NB4 (cell line): ENCODE measurements at regions not wholly inside any gene's neighbourhood (a gene's known extent, or its start where the extent isn't known, plus 50 kb on each side); places are given as distances from the start of the nearest gene placed in this dataset.

Experiments
- CTCF ChIP-seq: IDR thresholded peaks from one replicate; pipeline ENCODE4 v1.5.1; 2012; ENCODE audit warnings: low read depth, low read length
- MAX ChIP-seq: IDR thresholded peaks from 2 replicates; pipeline ENCODE4 v1.6.1; 2011; ENCODE audit warnings: low read depth, low read length
- MYC ChIP-seq: IDR thresholded peaks from 2 replicates; pipeline ENCODE4 v1.6.1; 2011; ENCODE audit warnings: low read depth, low read length
- POLR2A ChIP-seq: IDR thresholded peaks from 2 replicates; pipeline ENCODE4 v1.6.1; 2011; ENCODE audit warnings: mild to moderate bottlenecking; ENCODE audit not compliant: insufficient read length; ENCODE audit errors: extremely low read depth

GRCh38 chr10:114719311-114719710 lies 61.2 kb upstream of the ABLIM1 start:
- no peak for TF ChIP-seq MYC
- TF ChIP-seq POLR2A, result no peak
- TF ChIP-seq CTCF, result no peak
- TF ChIP-seq MAX, result no peak
